Myocyte (in vitro differentiated cells): ENCODE measurements at regions not wholly inside any gene's neighbourhood (a gene's known extent, or its start where the extent isn't known, plus 50 kb on each side); places are given as distances from the start of the nearest gene placed in this dataset.

ENCODE experiments used
- DNase-seq: peaks from one replicate; pipeline ENCODE4 v3.0.0-alpha.2; 2012; ENCODE audit warnings: low read depth

- no peak for DNase-seq
Observed at GRCh38 chr15:77541421-77542181, 91.1 kb downstream of the LINGO1 start.

DNA sequence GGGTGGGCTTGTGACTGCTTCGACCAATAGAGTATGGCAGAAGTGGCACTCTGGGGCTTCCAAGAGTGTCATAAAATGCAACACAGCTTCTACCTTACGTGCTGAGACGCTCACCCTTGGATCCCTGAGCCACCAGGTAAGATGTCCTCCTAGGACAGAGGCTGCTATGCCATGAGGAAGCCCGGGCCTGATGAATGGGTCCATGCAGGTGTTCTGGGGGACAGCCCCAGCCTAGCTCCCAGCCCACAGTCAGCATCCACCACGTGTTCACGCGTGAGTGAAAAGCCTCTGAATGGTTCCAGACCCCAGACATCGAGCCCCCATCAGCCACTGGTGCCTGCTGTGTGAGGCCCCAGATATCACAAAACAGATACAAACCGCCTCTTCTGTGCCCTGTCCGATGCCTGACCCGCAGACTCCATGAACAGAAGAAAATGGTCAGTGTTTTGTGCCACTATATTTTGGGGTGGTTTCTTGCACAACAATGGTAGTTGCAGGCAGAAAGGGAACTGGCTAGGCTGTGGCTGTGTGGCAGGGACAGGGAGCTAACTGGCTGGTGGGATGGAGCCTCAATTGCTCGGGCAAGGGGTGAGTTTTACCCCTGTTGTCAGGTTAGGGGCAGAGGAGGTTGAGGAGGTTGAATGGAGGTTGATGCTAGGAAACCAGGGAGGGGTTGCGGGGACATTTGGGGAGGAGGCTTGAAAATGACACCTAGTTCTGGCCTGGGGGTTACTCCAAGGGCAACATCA lies 92.2 kb downstream of the LINGO1 start:
- no peak for DNase-seq

- DNase-seq: no peak
Observed at GRCh38 chr15:77538793-77539497, 93.8 kb downstream of the LINGO1 start.

DNA sequence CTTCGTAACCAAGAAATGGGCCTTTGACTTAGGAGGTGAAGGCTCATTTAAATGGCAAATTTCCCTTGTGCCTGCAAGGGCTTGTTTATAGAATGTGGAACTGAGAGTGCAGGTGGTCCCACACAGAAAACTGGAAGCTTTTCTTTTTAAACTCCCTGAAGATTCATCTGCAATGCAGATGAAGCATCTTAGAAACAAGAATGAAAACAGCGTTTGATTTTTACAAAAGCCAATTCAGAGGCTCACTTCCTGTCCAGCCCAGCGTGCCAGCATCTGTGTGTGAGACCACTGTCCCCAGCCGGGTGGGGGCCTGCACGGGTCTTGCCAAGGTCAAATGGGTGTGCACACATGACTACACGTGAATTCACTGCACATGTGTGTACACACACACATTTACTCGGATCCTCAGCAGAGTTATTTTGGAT lies 94.7 kb downstream of the LINGO1 start:
- DNase-seq: no peak

- no peak for DNase-seq
Observed at GRCh38 chr15:77537006-77537405, 95.7 kb downstream of the LINGO1 start.

GRCh38 chr15:77535845-77536244 lies 96.9 kb downstream of the LINGO1 start:
- no peak for DNase-seq
